Sigmoid colon (tissue), 6 donors: ENCODE measurements at regions not wholly inside any gene's neighbourhood (a gene's known extent, or its start where the extent isn't known, plus 50 kb on each side); places are given as distances from the start of the nearest gene placed in this dataset.

Source experiments
- DNase-seq: peaks from one replicate; pipeline ENCODE4 v3.0.0-alpha.2; 2019
- H3K27ac ChIP-seq, 4 donors: fragments of 200-600 bp; sonication (generic); one replicate each; pipeline ENCODE4 v1.5.1; 2016 to 2019; ENCODE audit warnings: mild to moderate bottlenecking in 1 of 4
- H3K27me3 ChIP-seq, 3 donors: fragments of 200-600 bp; sonication (generic); one replicate each; pipeline ENCODE4 v1.5.1; 2019; ENCODE audit warnings: mild to moderate bottlenecking in 1 of 3
- H3K36me3 ChIP-seq, 4 donors: fragments of 200-600 bp; sonication (generic); one replicate each; pipeline ENCODE4 v1.5.1; 2016 to 2019
- H3K4me1 ChIP-seq, 4 donors: fragments of 200-600 bp; sonication (generic); one replicate each; pipeline ENCODE4 v1.5.1; 2017 to 2019
- H3K4me3 ChIP-seq, 4 donors: fragments of 200-600 bp; sonication (generic); one replicate each; pipeline ENCODE4 v1.5.1; 2017 to 2019; ENCODE audit warnings: mild to moderate bottlenecking in 2 of 4, moderate library complexity in 1 of 4
- H3K9me3 ChIP-seq, 4 donors: fragments of 200-600 bp in 3 of 4; sonication (generic) in 3 of 4; one replicate each; pipeline versions ENCODE4 v1.5.1 to v1.6.1; 2013 to 2019
- CTCF ChIP-seq, 4 experiments: fragments of 450-650 bp in 3 of 4; fragments of 200-600 bp in 1 of 4; IDR thresholded peaks; one replicate each; pipeline ENCODE4 v1.5.1; 2016 to 2019; ENCODE audit warnings: antibody characterized with exemption in 4 of 4, mild to moderate bottlenecking in 3 of 4, moderate library complexity in 2 of 4
- EP300 ChIP-seq, 4 donors: sonication (generic); formaldehyde crosslinking; IDR thresholded peaks; one replicate each; pipeline ENCODE4 v1.6.1; 2017; ENCODE audit warnings: antibody characterized with exemption in 4 of 4
- POLR2A ChIP-seq, 2 donors: fragments of 450-650 bp; IDR thresholded peaks; one replicate each; pipeline ENCODE4 v1.6.1; 2016; ENCODE audit warnings: antibody characterized with exemption in 2 of 2, mild to moderate bottlenecking in 2 of 2, moderate library complexity in 2 of 2
- POLR2AphosphoS5 ChIP-seq, 4 donors: sonication (generic); formaldehyde crosslinking; IDR thresholded peaks; one replicate each; pipeline ENCODE4 v1.6.1; 2017; ENCODE audit warnings: antibody characterized with exemption in 4 of 4
- WGBS, 2 donors: extraction: QIAGEN DNeasy Blood & Tissue Kit; methylation state at CpG; one replicate each; pipeline ENCODE4 v1.1.7; 2013; 5-methylcytosine and 5-hydroxymethylcytosine counted together
- intact Hi-C: fragments of 100-400 bp; cut with DNase I; formaldehyde crosslinking; loops from one replicate; pipeline ENCODE4 v1.15.1; 2023
- donor health status: healthy with polysubstance abuse.
- donor health status: healthy.

GRCh38 chr10:78700413-78700812, 368.4 kb upstream of the ZMIZ1 start:
- no peak for TF ChIP-seq POLR2A (IDR thresholded peaks at IDR 0.05)
- TF ChIP-seq EP300 (IDR thresholded peaks at IDR 0.05), result no peak
- TF ChIP-seq CTCF (IDR thresholded peaks at IDR 0.05), result no peak
- no peak for TF ChIP-seq POLR2AphosphoS5 (IDR thresholded peaks at IDR 0.05)
- H3K27ac ChIP-seq, result no peak overlapping the region
- H3K36me3 ChIP-seq, result no peaks in the 10 kb centered on the region
- DNase-seq, result no peak
- intact Hi-C loops, result no loop called here
- H3K4me3 ChIP-seq, result no peak overlapping the region
- no peaks in the 10 kb centered on the region for H3K27me3 ChIP-seq
- H3K4me1 ChIP-seq, result peaks cover 0 to 14% (median 12%) of the 10 kb centered on the region in 4 donors
- no peaks in the 10 kb centered on the region for H3K9me3 ChIP-seq

- no peak for DNase-seq
- TF ChIP-seq CTCF (IDR thresholded peaks at IDR 0.05), result no peak
- no peak for TF ChIP-seq POLR2AphosphoS5 (IDR thresholded peaks at IDR 0.05)
- TF ChIP-seq POLR2A (IDR thresholded peaks at IDR 0.05), result no peak
- TF ChIP-seq EP300 (IDR thresholded peaks at IDR 0.05), result no peak
- Histone ChIP-seq H3K27ac (no peak overlapping the region), H3K4me1 (peaks cover 0 to 14% (median 12%) of the 10 kb centered on the region in 4 donors), H3K27me3 (no peaks in the 10 kb centered on the region), H3K9me3 (no peaks in the 10 kb centered on the region), H3K36me3 (no peaks in the 10 kb centered on the region), H3K4me3 (no peak overlapping the region)
- WGBS, 2 donors, result 90 to 95% methylated on average over 2 of the region's 2 CpGs
- intact Hi-C loops, result no loop called here
Measured at GRCh38 chr10:78700816-78701520, 367.8 kb upstream of the ZMIZ1 start.

GRCh38 chr10:78702186-78702585, 366.6 kb upstream of the ZMIZ1 start:
- 90 to 92% methylated on average over 8 of the region's 8 CpGs for WGBS, 2 donors
- Histone ChIP-seq H3K36me3 (no peaks in the 10 kb centered on the region), H3K27ac (no peak overlapping the region), H3K27me3 (no peaks in the 10 kb centered on the region), H3K4me3 (no peak overlapping the region), H3K4me1 (peaks cover 0 to 14% (median 6%) of the 10 kb centered on the region in 4 donors), H3K9me3 (no peaks in the 10 kb centered on the region)
- no peak for DNase-seq
- intact Hi-C loops, result no loop called here
- TF ChIP-seq CTCF (IDR thresholded peaks at IDR 0.05) (no peak), POLR2AphosphoS5 (IDR thresholded peaks at IDR 0.05) (no peak), EP300 (IDR thresholded peaks at IDR 0.05) (no peak), POLR2A (IDR thresholded peaks at IDR 0.05) (no peak)

- 73 to 85% methylated on average over 6 of the region's 6 CpGs for WGBS, 2 donors
Measured at GRCh38 chr10:78702876-78703275, 365.9 kb upstream of the ZMIZ1 start.

More at GRCh38 chr10:78702876-78703275, 365.9 kb upstream of the ZMIZ1 start:
- Histone ChIP-seq H3K27me3 (no peaks in the 10 kb centered on the region), H3K4me1 (peaks cover 0 to 7% (median under 1%) of the 10 kb centered on the region in 4 donors), H3K27ac (no peak overlapping the region), H3K9me3 (no peaks in the 10 kb centered on the region), H3K4me3 (no peak overlapping the region), H3K36me3 (no peaks in the 10 kb centered on the region)
- TF ChIP-seq EP300 (IDR thresholded peaks at IDR 0.05) (no peak), POLR2AphosphoS5 (IDR thresholded peaks at IDR 0.05) (no peak), CTCF (IDR thresholded peaks at IDR 0.05) (no peak), POLR2A (IDR thresholded peaks at IDR 0.05) (no peak)
- intact Hi-C loops, result no loop called here
- no peak for DNase-seq
